GM23338 (cell line): ENCODE measurements at regions not wholly inside any gene's neighbourhood (a gene's known extent, or its start where the extent isn't known, plus 50 kb on each side); places are given as distances from the start of the nearest gene placed in this dataset.

ENCODE experiments used
- CREB1 ChIP-seq: fragments of 250-450 bp; sonication (Bioruptor Pico); IDR thresholded peaks from 2 replicates; pipeline ENCODE4 v1.5.0; 2020; ENCODE audit warnings: low read depth, mild to moderate bottlenecking, moderate library complexity
- EZH2 ChIP-seq: fragments of 200-600 bp; sonication (generic); IDR thresholded peaks from one replicate; pipeline ENCODE4 v1.8.0; 2017; ENCODE audit warnings: antibody characterized with exemption, mild to moderate bottlenecking, low read depth; ENCODE audit not compliant: unreplicated experiment
- JUNB ChIP-seq: IDR thresholded peaks from one replicate; pipeline ENCODE4 v1.6.1; 2016; ENCODE audit warnings: antibody characterized with exemption; ENCODE audit not compliant: unreplicated experiment
- POLR2AphosphoS5 ChIP-seq: IDR thresholded peaks from 2 replicates; pipeline ENCODE4 v1.6.1; 2016; ENCODE audit warnings: antibody characterized with exemption, low read depth
- ZNF114 ChIP-seq: fragments of 250-450 bp; sonication (Bioruptor Pico); IDR thresholded peaks from 2 replicates; pipeline ENCODE4 v1.5.0; 2020; ENCODE audit warnings: mild to moderate bottlenecking, moderate library complexity
- ZNF331 ChIP-seq: fragments of 250-450 bp; sonication (Bioruptor Pico); IDR thresholded peaks from 2 replicates; pipeline ENCODE4 v1.5.0; 2020; ENCODE audit warnings: low read depth, mild to moderate bottlenecking, moderate library complexity
- TF ChIP-seq, protein P1 (sequence below): fragments of 250-450 bp; sonication (Bioruptor Pico); IDR thresholded peaks from 2 replicates; pipeline ENCODE4 v1.5.0; 2020; ENCODE audit warnings: mild to moderate bottlenecking, moderate library complexity
- TF ChIP-seq, protein P2 (sequence below): IDR thresholded peaks from 2 replicates; pipeline ENCODE4 v1.6.1; 2016; ENCODE audit warnings: antibody characterized with exemption
- TF ChIP-seq, protein P3 (sequence below), 2 experiments: fragments of 200-600 bp in 1 of 2; sonication (generic) in 1 of 2; conservative IDR thresholded peaks; 2 replicates each; pipeline versions ENCODE4 v1.5.1 to v1.6.1; 2016 to 2017; ENCODE audit warnings: antibody characterized with exemption in 2 of 2, low read depth in 2 of 2, mild to moderate bottlenecking in 2 of 2, moderate library complexity in 1 of 2

DNA sequence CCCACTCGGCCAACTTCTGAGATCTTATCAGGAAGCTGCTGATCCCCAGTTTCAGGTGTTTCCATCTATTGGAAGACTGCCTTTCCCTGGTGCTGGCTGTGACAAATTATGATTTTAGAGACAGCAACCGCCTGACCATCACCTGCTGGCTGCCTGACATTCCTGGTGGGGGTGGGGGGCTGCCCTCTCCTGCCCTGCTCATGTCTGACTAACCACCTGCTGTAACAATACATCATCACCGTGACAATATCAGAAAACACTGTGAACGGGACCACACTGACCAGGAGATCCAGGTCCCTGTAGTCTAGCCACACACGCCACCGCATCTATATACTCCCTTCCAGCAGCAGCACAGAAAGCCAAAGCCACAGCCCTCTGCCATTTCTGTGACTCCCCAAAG is 537.5 kb downstream of the QKI start (continued):
- TF ChIP-seq, protein P1, sequence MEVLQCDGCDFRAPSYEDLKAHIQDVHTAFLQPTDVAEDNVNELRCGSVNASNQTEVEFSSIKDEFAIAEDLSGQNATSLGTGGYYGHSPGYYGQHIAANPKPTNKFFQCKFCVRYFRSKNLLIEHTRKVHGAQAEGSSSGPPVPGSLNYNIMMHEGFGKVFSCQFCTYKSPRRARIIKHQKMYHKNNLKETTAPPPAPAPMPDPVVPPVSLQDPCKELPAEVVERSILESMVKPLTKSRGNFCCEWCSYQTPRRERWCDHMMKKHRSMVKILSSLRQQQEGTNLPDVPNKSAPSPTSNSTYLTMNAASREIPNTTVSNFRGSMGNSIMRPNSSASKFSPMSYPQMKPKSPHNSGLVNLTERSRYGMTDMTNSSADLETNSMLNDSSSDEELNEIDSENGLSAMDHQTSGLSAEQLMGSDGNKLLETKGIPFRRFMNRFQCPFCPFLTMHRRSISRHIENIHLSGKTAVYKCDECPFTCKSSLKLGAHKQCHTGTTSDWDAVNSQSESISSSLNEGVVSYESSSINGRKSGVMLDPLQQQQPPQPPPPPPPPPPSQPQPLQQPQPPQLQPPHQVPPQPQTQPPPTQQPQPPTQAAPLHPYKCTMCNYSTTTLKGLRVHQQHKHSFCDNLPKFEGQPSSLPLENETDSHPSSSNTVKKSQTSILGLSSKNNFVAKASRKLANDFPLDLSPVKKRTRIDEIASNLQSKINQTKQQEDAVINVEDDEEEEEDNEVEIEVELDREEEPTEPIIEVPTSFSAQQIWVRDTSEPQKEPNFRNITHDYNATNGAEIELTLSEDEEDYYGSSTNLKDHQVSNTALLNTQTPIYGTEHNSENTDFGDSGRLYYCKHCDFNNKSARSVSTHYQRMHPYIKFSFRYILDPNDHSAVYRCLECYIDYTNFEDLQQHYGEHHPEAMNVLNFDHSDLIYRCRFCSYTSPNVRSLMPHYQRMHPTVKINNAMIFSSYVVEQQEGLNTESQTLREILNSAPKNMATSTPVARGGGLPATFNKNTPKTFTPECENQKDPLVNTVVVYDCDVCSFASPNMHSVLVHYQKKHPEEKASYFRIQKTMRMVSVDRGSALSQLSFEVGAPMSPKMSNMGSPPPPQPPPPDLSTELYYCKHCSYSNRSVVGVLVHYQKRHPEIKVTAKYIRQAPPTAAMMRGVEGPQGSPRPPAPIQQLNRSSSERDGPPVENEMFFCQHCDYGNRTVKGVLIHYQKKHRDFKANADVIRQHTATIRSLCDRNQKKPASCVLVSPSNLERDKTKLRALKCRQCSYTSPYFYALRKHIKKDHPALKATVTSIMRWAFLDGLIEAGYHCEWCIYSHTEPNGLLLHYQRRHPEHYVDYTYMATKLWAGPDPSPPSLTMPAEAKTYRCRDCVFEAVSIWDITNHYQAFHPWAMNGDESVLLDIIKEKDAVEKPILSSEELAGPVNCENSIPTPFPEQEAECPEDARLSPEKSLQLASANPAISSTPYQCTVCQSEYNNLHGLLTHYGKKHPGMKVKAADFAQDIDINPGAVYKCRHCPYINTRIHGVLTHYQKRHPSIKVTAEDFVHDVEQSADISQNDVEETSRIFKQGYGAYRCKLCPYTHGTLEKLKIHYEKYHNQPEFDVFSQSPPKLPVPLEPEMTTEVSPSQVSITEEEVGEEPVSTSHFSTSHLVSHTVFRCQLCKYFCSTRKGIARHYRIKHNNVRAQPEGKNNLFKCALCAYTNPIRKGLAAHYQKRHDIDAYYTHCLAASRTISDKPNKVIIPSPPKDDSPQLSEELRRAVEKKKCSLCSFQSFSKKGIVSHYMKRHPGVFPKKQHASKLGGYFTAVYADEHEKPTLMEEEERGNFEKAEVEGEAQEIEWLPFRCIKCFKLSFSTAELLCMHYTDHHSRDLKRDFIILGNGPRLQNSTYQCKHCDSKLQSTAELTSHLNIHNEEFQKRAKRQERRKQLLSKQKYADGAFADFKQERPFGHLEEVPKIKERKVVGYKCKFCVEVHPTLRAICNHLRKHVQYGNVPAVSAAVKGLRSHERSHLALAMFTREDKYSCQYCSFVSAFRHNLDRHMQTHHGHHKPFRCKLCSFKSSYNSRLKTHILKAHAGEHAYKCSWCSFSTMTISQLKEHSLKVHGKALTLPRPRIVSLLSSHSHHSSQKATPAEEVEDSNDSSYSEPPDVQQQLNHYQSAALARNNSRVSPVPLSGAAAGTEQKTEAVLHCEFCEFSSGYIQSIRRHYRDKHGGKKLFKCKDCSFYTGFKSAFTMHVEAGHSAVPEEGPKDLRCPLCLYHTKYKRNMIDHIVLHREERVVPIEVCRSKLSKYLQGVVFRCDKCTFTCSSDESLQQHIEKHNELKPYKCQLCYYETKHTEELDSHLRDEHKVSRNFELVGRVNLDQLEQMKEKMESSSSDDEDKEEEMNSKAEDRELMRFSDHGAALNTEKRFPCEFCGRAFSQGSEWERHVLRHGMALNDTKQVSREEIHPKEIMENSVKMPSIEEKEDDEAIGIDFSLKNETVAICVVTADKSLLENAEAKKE (CRISPR knock-in tag) = no peak
- TF ChIP-seq ZNF331 (CRISPR knock-in tag) (no peak), POLR2AphosphoS5 (no peak), CREB1 (CRISPR knock-in tag) (no peak), EZH2 (no peak), JUNB (no peak), ZNF114 (CRISPR knock-in tag) (no peak)
- TF ChIP-seq, protein P2, sequence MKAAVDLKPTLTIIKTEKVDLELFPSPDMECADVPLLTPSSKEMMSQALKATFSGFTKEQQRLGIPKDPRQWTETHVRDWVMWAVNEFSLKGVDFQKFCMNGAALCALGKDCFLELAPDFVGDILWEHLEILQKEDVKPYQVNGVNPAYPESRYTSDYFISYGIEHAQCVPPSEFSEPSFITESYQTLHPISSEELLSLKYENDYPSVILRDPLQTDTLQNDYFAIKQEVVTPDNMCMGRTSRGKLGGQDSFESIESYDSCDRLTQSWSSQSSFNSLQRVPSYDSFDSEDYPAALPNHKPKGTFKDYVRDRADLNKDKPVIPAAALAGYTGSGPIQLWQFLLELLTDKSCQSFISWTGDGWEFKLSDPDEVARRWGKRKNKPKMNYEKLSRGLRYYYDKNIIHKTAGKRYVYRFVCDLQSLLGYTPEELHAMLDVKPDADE = no peak
- TF ChIP-seq, protein P3, sequence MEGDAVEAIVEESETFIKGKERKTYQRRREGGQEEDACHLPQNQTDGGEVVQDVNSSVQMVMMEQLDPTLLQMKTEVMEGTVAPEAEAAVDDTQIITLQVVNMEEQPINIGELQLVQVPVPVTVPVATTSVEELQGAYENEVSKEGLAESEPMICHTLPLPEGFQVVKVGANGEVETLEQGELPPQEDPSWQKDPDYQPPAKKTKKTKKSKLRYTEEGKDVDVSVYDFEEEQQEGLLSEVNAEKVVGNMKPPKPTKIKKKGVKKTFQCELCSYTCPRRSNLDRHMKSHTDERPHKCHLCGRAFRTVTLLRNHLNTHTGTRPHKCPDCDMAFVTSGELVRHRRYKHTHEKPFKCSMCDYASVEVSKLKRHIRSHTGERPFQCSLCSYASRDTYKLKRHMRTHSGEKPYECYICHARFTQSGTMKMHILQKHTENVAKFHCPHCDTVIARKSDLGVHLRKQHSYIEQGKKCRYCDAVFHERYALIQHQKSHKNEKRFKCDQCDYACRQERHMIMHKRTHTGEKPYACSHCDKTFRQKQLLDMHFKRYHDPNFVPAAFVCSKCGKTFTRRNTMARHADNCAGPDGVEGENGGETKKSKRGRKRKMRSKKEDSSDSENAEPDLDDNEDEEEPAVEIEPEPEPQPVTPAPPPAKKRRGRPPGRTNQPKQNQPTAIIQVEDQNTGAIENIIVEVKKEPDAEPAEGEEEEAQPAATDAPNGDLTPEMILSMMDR (conservative IDR thresholded peaks at IDR 0.05; ENCODE audit: low read depth in 2 of 2) = no peak
